ENCODE measurements at regions not wholly inside any gene's neighbourhood (a gene's known extent, or its start where the extent isn't known, plus 50 kb on each side); places are given as distances from the start of the nearest gene placed in this dataset.

- TF ChIP-seq CTCF (IDR thresholded peaks at IDR 0.05; ENCODE audit: low read depth, low read length, missing input control) (peak; percentile 60), ZBTB33 (IDR thresholded peaks at IDR 0.05) (no peak)
These were observed 110.1 kb upstream of the TMEM132D start for GRCh38 chr12:130013771-130014484.

Data from liver (tissue), 2 donors.